ENCODE measurements at regions not wholly inside any gene's neighbourhood (a gene's known extent, or its start where the extent isn't known, plus 50 kb on each side); places are given as distances from the start of the nearest gene placed in this dataset.
A peak's percentile ranks its signal among the peaks of the same experiment; 100 is the strongest.

DNA sequence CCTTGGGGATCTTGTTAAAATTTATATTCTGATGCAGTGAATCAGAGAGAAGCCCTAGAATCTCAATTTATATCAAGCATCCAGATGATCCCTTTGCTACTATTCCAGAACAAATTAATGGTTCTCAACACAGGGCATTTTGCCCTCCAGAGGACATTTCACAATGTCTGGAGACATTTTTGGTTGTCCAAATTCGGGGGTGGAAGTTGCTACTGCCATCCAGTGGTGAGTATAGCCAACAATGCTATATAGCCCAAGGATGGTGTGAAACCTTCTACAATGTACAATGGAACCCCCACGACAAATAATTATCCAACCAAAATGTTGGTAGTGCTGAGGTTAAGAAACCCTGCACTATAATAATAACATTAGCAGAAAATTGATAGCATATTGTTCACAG, 2440.0 kb downstream of the PCDH7 start:
- H3K27ac ChIP-seq (ENCODE audit: insufficient read depth in 1 of 2, low read depth in 1 of 2, low read length in 2 of 2, poor library complexity in 1 of 2, severe bottlenecking in 2 of 2) = no peak overlapping the region
- no peak overlapping the region for H3K4me3 ChIP-seq (ENCODE audit: control insufficient read depth in 1 of 7, extremely low read depth in 1 of 7, insufficient read depth in 4 of 7, low read depth in 2 of 7, low read length in 6 of 7)
- CTCF ChIA-PET = interaction anchor here (0.6 kb wide), 1 partner anchor 629 kb away, joined by 3 read pairs; no protein-coding TSS in a partner anchor
- WGBS (ENCODE audit: insufficient coverage) = 14% methylated on average over 1 of the region's 2 CpGs
- POLR2A ChIA-PET = no interaction called here
- no peaks in the 10 kb centered on the region for H3K36me3 ChIP-seq (ENCODE audit: control insufficient read depth in 4 of 4, insufficient read depth in 4 of 4, low read length in 3 of 4)
- no peak for DNase-seq
- H3K4me1 ChIP-seq (ENCODE audit: control extremely low read depth in 1 of 4, control insufficient read depth in 4 of 4, insufficient read depth in 4 of 4, low read length in 3 of 4) = no peaks in the 10 kb centered on the region
- no peaks in the 10 kb centered on the region for H3K27me3 ChIP-seq (replicated peaks in 2 of 5; ENCODE audit: control insufficient read depth in 4 of 5, insufficient read depth in 5 of 5, low read length in 4 of 5)
- no peaks in the 10 kb centered on the region for H3K9me3 ChIP-seq (ENCODE audit: control extremely low read depth in 1 of 5, control insufficient read depth in 4 of 5, insufficient read depth in 2 of 5, low read depth in 1 of 5, low read length in 4 of 5)

DNA sequence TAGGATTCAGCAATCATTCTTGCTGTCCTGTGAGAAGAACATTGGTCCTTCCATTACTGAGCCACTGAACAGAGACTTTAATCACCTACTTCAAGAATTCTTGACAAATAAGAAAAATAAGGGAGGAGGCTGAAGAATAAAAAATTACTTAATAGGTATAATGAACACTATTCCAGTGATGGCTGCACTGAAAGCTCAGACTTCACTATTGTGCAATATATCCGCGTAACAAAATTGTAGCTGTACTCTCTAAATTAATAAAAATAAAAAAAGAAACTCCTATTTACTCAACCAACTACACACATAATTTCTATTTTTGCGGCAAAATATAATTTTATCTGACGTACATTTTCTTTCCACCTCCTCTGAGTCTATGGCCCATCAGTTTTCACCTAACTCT, 2441.0 kb downstream of the PCDH7 start:
- POLR2A ChIA-PET = no interaction called here
- no peak overlapping the region for H3K4me3 ChIP-seq (ENCODE audit: control insufficient read depth in 1 of 7, extremely low read depth in 1 of 7, insufficient read depth in 4 of 7, low read depth in 2 of 7, low read length in 6 of 7)

DNA sequence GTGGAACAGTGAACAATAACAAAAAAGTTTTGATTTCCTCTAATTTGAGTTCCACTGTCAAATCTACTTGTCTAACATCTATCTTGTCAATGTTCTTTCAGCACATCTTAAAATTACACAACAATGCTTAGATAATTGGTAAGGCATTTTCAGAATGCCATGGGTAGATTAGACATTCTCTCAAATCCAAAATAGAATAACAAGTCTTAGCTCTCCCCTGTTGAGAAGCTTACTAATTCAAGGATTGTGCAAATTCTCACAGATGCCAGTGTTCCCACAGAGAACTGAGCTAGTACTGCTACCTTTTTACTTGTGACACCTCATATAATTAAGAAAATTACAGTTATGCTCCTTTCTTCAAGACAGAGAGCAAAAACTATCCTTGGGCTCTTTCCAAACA, 2442.0 kb downstream of the PCDH7 start:
- Histone ChIP-seq H3K27me3 (replicated peaks in 2 of 5; ENCODE audit: control insufficient read depth in 4 of 5, insufficient read depth in 5 of 5, low read length in 4 of 5) (no peaks in the 10 kb centered on the region), H3K4me1 (ENCODE audit: control extremely low read depth in 1 of 4, control insufficient read depth in 4 of 4, insufficient read depth in 4 of 4, low read length in 3 of 4) (no peaks in the 10 kb centered on the region), H3K36me3 (ENCODE audit: control insufficient read depth in 4 of 4, insufficient read depth in 4 of 4, low read length in 3 of 4) (no peaks in the 10 kb centered on the region), H3K4me3 (ENCODE audit: control insufficient read depth in 1 of 7, extremely low read depth in 1 of 7, insufficient read depth in 4 of 7, low read depth in 2 of 7, low read length in 6 of 7) (no peak overlapping the region), H3K27ac (ENCODE audit: insufficient read depth in 1 of 2, low read depth in 1 of 2, low read length in 2 of 2, poor library complexity in 1 of 2, severe bottlenecking in 2 of 2) (no peak overlapping the region), H3K9me3 (ENCODE audit: control extremely low read depth in 1 of 5, control insufficient read depth in 4 of 5, insufficient read depth in 2 of 5, low read depth in 1 of 5, low read length in 4 of 5) (no peaks in the 10 kb centered on the region)
- no peak for DNase-seq
- ChIA-PET POLR2A (no interaction called here), CTCF (no interaction called here)

More for the DNA sequence above, 2441.0 kb downstream of the PCDH7 start:
- CTCF ChIA-PET = no interaction called here
- DNase-seq = no peak
- WGBS (ENCODE audit: insufficient coverage) = 100% methylated on average over 4 of the region's 4 CpGs
- H3K36me3 ChIP-seq (ENCODE audit: control insufficient read depth in 4 of 4, insufficient read depth in 4 of 4, low read length in 3 of 4) = no peaks in the 10 kb centered on the region
- no peaks in the 10 kb centered on the region for H3K9me3 ChIP-seq (ENCODE audit: control extremely low read depth in 1 of 5, control insufficient read depth in 4 of 5, insufficient read depth in 2 of 5, low read depth in 1 of 5, low read length in 4 of 5)
- no peaks in the 10 kb centered on the region for H3K4me1 ChIP-seq (ENCODE audit: control extremely low read depth in 1 of 4, control insufficient read depth in 4 of 4, insufficient read depth in 4 of 4, low read length in 3 of 4)
- no peaks in the 10 kb centered on the region for H3K27me3 ChIP-seq (replicated peaks in 2 of 5; ENCODE audit: control insufficient read depth in 4 of 5, insufficient read depth in 5 of 5, low read length in 4 of 5)
- no peak overlapping the region for H3K27ac ChIP-seq (ENCODE audit: insufficient read depth in 1 of 2, low read depth in 1 of 2, low read length in 2 of 2, poor library complexity in 1 of 2, severe bottlenecking in 2 of 2)

DNA sequence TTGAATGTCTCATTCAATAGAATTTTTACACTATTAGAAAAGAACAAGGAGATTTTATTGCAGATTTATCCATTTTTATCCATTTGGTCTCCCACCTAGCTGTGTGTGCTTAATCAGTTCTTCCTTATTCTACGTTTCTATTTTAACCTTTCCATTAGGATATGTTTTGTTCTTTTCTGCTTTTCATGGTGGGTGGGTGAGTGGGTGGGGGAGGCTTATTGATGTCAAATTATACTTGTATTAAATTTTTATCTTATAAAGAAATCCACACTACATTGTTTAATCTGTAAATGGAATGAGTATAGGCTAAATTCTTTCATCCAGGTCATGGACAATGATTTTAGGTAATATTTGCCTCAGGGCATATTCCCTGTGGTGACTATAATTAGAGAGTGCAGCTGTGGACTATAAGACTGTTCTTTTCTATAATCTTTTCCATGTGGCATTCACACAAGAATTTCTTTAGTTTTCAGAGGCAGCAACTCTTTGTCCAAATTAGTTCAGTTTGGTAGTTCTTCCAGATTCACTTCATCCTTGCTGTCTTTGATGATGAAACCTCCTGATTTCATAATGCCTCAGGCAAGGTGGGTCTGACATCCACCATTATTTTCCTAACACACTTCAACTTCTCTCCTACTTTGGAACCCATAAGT, 2451.8 kb downstream of the PCDH7 start:
- Histone ChIP-seq H3K27ac (ENCODE audit: insufficient read depth in 1 of 2, low read depth in 1 of 2, low read length in 2 of 2, poor library complexity in 1 of 2, severe bottlenecking in 2 of 2) (no peak overlapping the region), H3K4me1 (ENCODE audit: control extremely low read depth in 1 of 4, control insufficient read depth in 4 of 4, insufficient read depth in 4 of 4, low read length in 3 of 4) (no peaks in the 10 kb centered on the region), H3K27me3 (replicated peaks in 2 of 5; ENCODE audit: control insufficient read depth in 4 of 5, insufficient read depth in 5 of 5, low read length in 4 of 5) (no peaks in the 10 kb centered on the region), H3K9me3 (ENCODE audit: control extremely low read depth in 1 of 5, control insufficient read depth in 4 of 5, insufficient read depth in 2 of 5, low read depth in 1 of 5, low read length in 4 of 5) (no peaks in the 10 kb centered on the region), H3K36me3 (ENCODE audit: control insufficient read depth in 4 of 4, insufficient read depth in 4 of 4, low read length in 3 of 4) (no peaks in the 10 kb centered on the region), H3K4me3 (ENCODE audit: control insufficient read depth in 1 of 7, extremely low read depth in 1 of 7, insufficient read depth in 4 of 7, low read depth in 2 of 7, low read length in 6 of 7) (no peak overlapping the region)
- ChIA-PET POLR2A (no interaction called here), CTCF (no interaction called here)
- WGBS (ENCODE audit: insufficient coverage) = no CpG with 5 or more reads among the region's 1 CpG
- no peak for DNase-seq

DNA sequence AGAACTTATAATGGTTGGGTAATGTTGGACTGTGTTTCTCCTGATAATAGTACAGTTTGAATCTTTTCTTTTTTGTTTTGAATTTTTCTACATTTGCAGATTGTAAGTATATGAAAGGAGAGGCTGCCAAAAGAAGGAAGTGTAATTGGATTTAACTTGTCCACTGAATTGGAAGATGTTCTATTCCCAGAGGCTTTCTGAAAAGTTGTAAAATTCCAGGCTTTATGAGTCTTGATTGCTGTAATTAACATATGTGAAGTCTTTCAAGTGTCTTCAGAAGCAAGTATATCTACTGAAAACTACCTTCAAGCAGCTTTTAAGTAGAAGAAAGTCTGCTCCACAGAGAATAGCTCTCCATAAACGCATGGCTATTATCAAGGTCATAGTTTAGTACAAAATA, 2456.4 kb downstream of the PCDH7 start:
- no CpG with 5 or more reads among the region's 1 CpG for WGBS (ENCODE audit: insufficient coverage)
- ChIA-PET CTCF (no interaction called here), POLR2A (no interaction called here)
- Histone ChIP-seq H3K27ac (ENCODE audit: insufficient read depth in 1 of 2, low read depth in 1 of 2, low read length in 2 of 2, poor library complexity in 1 of 2, severe bottlenecking in 2 of 2) (no peak overlapping the region), H3K4me1 (ENCODE audit: control extremely low read depth in 1 of 4, control insufficient read depth in 4 of 4, insufficient read depth in 4 of 4, low read length in 3 of 4) (no peaks in the 10 kb centered on the region), H3K4me3 (ENCODE audit: control insufficient read depth in 1 of 7, extremely low read depth in 1 of 7, insufficient read depth in 4 of 7, low read depth in 2 of 7, low read length in 6 of 7) (no peak overlapping the region), H3K27me3 (replicated peaks in 2 of 5; ENCODE audit: control insufficient read depth in 4 of 5, insufficient read depth in 5 of 5, low read length in 4 of 5) (no peaks in the 10 kb centered on the region), H3K36me3 (ENCODE audit: control insufficient read depth in 4 of 4, insufficient read depth in 4 of 4, low read length in 3 of 4) (no peaks in the 10 kb centered on the region), H3K9me3 (ENCODE audit: control extremely low read depth in 1 of 5, control insufficient read depth in 4 of 5, insufficient read depth in 2 of 5, low read depth in 1 of 5, low read length in 4 of 5) (no peaks in the 10 kb centered on the region)
- no peak for DNase-seq

DNA sequence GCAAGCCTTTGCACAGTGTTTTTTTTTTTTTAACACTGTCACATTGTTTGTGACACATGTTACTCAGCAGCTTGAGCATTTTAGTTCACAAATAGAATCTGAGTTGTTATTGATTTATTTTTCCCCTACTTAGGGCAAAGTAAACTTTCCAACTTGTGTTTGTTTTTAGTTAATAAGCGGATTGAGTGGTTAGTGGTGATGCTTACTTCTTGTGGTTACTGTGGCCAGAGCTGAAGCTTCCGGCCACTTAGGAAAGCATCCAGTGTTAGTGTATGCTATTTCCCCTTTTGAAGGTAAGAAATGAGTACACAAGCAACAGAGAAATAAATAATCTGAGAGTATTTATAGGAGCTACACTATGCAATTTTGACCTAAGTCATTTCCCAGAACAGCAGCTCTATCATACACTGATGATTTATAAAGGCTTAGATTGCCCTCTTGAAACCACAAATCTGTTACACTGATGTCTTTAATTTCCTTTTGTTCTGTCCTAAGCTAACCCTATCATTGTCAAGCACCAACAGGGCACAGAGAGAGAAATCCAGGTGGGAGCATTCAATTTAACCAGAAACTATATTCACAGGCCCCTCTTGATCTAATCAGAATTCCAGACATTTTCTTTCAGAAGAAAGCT, 2464.6 kb downstream of the PCDH7 start:
- Histone ChIP-seq H3K4me1 (ENCODE audit: control extremely low read depth in 1 of 4, control insufficient read depth in 4 of 4, insufficient read depth in 4 of 4, low read length in 3 of 4) (peaks cover 0 to 21% (median 4%) of the 10 kb centered on the region in 4 experiments), H3K27me3 (replicated peaks in 2 of 5; ENCODE audit: control insufficient read depth in 4 of 5, insufficient read depth in 5 of 5, low read length in 4 of 5) (no peaks in the 10 kb centered on the region), H3K27ac (ENCODE audit: insufficient read depth in 1 of 2, low read depth in 1 of 2, low read length in 2 of 2, poor library complexity in 1 of 2, severe bottlenecking in 2 of 2) (no peak overlapping the region), H3K9me3 (ENCODE audit: control extremely low read depth in 1 of 5, control insufficient read depth in 4 of 5, insufficient read depth in 2 of 5, low read depth in 1 of 5, low read length in 4 of 5) (peaks cover 0 to 2% (median 0%) of the 10 kb centered on the region in 5 experiments), H3K36me3 (ENCODE audit: control insufficient read depth in 4 of 4, insufficient read depth in 4 of 4, low read length in 3 of 4) (no peaks in the 10 kb centered on the region), H3K4me3 (ENCODE audit: control insufficient read depth in 1 of 7, extremely low read depth in 1 of 7, insufficient read depth in 4 of 7, low read depth in 2 of 7, low read length in 6 of 7) (no peak overlapping the region)
- CTCF ChIA-PET = no interaction called here
- 0% methylated on average over 1 of the region's 2 CpGs for WGBS (ENCODE audit: insufficient coverage)
- POLR2A ChIA-PET = no interaction called here
- DNase-seq = peak in 2 of 3 donors; percentile 34 to 37

DNA sequence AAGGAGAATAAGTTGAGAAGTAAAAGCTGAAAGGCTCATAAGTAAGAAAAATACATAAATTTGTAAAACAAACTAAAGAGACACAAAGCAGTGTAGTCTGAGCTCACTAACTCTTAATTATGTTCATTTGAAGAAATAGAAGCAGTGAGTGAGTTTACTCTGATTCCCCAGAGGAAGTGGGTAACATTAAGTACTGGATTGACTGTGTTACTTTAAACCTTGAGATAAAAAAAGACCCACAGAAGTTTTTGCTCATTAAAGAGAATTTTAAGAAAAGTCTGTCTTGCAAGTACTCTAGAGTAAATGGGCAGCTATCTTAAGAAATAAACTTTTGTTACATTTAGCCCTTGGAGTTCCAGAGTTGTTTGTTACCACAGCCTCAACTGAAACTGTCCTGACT, 2466.9 kb downstream of the PCDH7 start:
- CTCF ChIA-PET = no interaction called here

More for the DNA sequence above, 2466.9 kb downstream of the PCDH7 start:
- POLR2A ChIA-PET = no interaction called here
- Histone ChIP-seq H3K4me3 (ENCODE audit: control insufficient read depth in 1 of 7, extremely low read depth in 1 of 7, insufficient read depth in 4 of 7, low read depth in 2 of 7, low read length in 6 of 7) (no peak overlapping the region), H3K27ac (ENCODE audit: insufficient read depth in 1 of 2, low read depth in 1 of 2, low read length in 2 of 2, poor library complexity in 1 of 2, severe bottlenecking in 2 of 2) (no peak overlapping the region), H3K9me3 (ENCODE audit: control extremely low read depth in 1 of 5, control insufficient read depth in 4 of 5, insufficient read depth in 2 of 5, low read depth in 1 of 5, low read length in 4 of 5) (peaks cover 0 to 2% (median 0%) of the 10 kb centered on the region in 5 experiments), H3K27me3 (replicated peaks in 2 of 5; ENCODE audit: control insufficient read depth in 4 of 5, insufficient read depth in 5 of 5, low read length in 4 of 5) (no peaks in the 10 kb centered on the region), H3K4me1 (ENCODE audit: control extremely low read depth in 1 of 4, control insufficient read depth in 4 of 4, insufficient read depth in 4 of 4, low read length in 3 of 4) (peaks cover 0 to 21% (median 4%) of the 10 kb centered on the region in 4 experiments), H3K36me3 (ENCODE audit: control insufficient read depth in 4 of 4, insufficient read depth in 4 of 4, low read length in 3 of 4) (no peaks in the 10 kb centered on the region)
- DNase-seq = no peak

All from common myeloid progenitor, CD34-positive (primary cell).